GM18511 (cell line): ENCODE measurements at regions not wholly inside any gene's neighbourhood (a gene's known extent, or its start where the extent isn't known, plus 50 kb on each side); places are given as distances from the start of the nearest gene placed in this dataset.
"Not testable (repeated sequence)": the region's sequence is repeated elsewhere in the genome, so short reads cannot be mapped to it uniquely, and the experiment has no call there.

Experiments
- ATAC-seq: cut with Tn5 transposase; IDR thresholded peaks from one replicate; pipeline ENCODE4 v1.9.1; 2021; ENCODE audit warnings: mild to moderate bottlenecking, moderate library complexity; ENCODE audit not compliant: unreplicated experiment

GRCh38 chr4:188282471-188283232 lies 143.4 kb downstream of the TRIML1 start:
- ATAC-seq: no peak

DNA sequence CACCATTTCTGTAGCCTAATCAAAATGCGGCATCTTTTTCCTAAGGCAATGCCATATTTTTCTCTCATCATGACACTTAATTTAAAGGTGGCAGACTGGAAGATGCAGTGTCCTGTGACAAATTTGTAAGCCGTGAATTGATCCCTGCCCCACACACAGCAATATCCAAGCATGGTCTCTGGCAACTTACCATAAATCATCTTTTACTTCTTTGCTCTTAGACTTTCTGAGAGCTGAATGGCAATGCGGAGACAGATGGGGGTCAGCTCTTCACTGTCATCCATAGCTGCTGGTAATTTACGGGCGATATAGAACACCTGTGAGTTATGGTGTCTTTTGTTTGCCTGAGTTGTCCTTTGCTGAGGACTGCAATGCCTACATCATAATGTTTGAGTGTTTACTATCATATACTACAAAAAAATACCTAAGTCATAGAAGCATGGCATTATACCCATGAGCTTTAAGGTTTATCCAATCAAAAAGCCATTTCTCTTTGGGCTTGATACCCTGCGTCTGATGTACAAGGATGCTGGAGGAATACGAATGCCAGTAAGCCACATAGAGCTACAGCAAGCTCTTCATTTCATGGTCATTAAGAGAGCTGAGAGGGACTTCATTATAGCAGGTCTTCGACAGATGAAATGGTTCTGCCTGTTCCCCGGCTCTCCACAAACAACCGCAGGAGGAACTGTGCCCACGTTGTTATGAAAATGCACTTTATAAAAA lies 148.1 kb downstream of the TRIML1 start:
- ATAC-seq: no peak

DNA sequence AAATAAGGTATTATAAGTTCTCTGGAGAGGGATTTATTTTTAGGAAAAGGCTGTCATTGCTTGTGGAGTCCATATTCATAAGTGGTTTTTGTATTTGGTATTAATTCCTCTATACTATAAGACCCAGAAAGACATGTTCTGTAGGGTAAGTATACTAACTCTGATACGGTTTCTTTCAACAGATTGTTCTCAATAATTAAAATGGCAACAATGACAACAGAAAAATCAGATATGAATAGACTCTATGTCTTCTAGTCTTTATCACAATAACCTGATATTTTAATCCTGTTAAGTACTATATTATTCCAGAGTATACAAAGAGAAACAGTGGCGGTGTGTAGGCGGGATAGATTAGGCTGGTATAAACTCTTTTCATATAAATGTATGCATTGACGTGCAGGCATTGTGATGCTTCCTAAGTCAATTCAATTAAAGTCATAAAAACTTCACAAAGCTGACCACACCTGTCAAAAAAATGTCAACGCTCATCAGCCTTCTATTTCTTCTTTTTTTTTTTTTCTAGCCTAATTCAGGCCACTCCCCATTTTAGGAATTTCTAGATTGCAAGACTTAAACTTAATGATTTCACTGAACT lies 150.4 kb downstream of the TRIML1 start:
- ATAC-seq: no peak

GRCh38 chr4:188295899-188296298 lies 156.7 kb downstream of the TRIML1 start:
- no peak for ATAC-seq

- no peak for ATAC-seq
These were observed 157.1 kb downstream of the TRIML1 start for GRCh38 chr4:188296331-188296730.

- ATAC-seq: no peak
These were observed 158.6 kb downstream of the TRIML1 start for GRCh38 chr4:188297873-188298272.

DNA sequence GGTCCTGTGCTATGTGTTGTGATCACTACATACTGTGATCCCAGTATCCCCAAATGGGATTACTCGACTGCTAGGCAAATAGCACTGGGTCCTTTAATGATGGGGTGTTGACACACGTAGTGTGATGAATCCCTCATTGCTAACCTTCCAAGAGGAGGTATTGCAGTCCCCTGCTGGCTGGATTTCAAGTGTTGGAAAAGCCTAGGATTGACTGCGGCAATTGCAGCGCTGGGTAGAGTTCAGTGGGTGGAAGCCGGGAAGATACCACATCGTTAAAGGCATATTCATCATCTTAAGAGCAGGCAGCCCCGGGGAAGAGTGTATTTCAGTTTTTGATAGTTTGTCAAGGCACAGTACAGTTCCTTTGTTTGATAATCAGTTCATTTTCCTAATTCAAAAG lies 159.9 kb downstream of the TRIML1 start:
- ATAC-seq: no peak

DNA sequence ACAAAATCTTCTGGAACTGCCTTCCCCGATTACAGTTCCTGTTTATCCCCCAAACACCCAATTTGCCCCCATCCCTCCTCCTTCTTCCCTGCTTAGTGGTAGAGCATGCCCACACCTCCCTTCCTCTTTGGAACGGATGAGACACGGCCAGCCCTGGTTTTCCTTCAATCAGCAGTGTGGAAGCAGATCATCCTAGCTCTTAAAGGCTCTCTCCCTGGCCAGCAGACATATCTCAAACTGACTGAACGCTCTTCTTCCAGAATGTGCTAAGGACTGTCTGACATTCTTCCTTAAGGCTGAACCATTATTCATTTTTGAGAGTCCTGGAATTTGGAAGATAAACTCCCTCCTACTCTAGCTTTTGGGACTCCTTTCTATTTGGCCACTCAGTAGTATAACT lies 161.1 kb downstream of the TRIML1 start:
- no peak for ATAC-seq

- no peak for ATAC-seq
These were observed 166.4 kb downstream of the TRIML1 start for GRCh38 chr4:188305690-188306089.

DNA sequence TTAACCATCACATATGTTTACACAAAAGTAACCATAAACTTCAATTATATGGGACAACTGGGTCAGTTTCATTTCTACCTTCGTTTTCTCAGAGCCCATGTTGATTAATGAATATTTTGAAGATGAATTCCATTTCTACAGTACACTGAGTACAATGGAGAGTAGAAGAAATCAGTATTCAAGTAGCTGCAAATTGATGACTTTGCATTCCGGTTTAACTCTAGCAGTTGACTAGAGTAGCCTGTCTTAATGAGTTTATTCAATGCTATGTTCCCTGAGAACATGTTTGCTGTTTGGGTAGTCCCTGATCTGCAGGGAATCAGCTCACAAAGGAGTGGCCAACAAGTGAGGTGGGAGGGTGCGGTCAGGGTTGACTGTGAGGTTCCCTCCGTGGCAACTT lies 168.3 kb downstream of the TRIML1 start:
- ATAC-seq: no peak

DNA sequence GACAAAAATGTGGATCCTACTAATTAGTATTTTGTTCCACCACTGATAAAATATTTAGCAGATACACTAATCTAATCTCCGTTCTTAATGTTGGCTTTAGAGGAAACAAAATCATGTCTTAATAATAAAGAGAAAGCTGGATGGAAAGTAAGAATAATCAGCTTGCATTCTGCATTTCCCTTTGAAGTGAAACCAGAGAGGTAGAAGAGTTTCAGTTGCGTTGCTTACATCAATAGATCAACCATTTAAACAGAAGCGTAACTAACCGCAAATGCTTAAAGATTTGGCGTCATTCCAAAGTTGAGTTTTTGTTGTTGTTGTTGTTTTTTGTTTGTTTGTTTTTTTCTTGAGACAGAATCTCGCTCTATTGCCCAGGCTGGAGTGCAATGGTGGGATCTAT lies 168.9 kb downstream of the TRIML1 start:
- ATAC-seq: no peak

DNA sequence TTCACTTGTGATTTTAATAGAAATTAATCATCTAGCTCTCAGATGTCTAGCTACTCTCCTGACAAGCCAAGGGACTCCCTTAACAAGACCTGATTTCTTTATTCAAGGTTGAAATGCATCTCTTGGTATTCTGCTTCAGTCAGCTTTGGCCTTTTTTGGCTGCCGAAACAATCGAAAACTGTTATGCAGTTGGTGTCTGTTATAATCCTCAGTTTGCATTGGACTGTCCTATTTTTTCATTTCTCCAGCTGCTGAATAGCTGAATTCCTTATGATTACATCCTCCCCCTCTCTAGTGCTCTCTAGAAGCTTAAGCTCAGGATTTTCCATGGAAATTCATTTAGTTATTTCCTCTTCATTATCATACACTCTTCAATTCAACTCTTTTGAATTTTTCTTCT lies 177.2 kb downstream of the TRIML1 start:
- no peak for ATAC-seq

DNA sequence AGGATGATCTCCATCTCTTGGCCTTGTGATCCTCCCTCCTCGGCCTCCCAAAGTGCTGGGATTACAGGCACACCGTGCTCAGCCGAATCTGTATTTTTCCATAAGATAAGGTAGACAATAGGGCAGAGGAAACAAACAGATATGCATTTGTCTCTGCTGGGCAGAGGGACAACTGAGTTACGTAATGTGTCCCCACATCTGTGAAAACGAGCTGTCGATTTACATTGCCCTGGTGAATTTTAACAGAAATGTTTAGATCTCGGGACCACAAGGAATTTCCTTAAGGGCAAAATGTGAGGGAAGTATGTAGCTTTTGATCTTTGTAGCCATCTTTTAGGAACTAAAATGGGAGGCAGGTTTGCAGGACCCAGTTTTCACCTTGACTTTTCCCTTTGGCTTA lies 189.7 kb downstream of the TRIML1 start:
- ATAC-seq: no peak

GRCh38 chr4:188329521-188329920 lies 190.3 kb downstream of the TRIML1 start:
- no peak for ATAC-seq

DNA sequence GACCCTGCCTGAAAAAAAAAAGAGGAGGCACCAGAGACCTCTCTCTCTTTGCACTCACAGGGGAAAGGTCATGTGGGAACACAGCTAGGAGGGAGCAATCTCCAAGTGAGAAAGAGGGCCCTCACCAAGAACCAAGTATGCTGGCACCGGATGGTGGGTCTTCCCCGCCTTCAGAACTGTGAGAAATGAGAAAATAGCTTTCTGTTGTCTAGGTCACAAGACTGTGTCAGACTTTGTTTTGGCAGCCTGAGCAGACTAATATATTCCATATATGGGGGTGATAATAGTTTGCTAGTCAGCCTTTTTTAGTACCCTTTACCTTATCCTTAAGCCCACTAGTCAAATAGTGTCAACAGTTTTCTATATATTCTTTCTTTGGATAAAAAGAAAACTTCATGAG lies 193.0 kb downstream of the TRIML1 start:
- no peak for ATAC-seq

DNA sequence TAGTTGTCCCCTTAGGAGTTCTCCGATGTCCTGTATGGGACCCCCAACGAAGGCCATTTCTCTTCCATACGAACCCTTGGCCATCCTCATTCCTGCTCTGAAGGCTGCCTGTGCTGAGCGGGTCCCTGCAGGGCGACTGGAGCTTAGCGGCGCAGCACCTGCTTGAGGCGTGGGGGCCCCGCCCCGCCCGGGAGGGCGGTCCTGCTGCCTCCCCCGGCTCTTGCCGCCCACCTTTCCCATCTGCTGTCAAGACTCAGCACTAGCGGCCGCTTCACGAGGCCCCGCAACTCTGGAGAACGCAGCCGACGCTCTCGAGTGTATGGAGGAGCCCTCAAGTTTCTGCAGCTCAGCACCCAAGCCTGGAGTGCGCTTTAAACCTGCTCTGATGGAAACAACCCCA lies 197.7 kb downstream of the TRIML1 start:
- ATAC-seq: no peak

DNA sequence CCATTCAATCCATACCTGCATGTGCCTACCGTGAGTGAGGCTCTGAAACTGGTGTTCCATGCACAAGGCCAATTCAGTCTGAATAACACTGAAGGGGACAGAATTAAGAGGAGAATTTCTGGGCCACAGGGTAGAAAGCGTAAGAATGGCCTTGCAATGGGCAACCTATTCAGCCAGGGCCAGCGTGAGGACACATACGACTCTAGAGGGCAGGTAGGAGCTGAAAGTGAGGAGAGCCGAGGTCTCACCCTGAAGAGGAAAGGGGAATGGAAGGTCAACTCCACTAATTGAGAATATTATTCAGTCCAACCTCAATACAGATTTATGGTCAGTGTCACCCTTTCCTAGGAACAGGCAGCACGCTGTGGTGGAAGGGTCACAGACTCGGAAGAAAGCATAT lies 202.2 kb downstream of the TRIML1 start:
- ATAC-seq: no peak

DNA sequence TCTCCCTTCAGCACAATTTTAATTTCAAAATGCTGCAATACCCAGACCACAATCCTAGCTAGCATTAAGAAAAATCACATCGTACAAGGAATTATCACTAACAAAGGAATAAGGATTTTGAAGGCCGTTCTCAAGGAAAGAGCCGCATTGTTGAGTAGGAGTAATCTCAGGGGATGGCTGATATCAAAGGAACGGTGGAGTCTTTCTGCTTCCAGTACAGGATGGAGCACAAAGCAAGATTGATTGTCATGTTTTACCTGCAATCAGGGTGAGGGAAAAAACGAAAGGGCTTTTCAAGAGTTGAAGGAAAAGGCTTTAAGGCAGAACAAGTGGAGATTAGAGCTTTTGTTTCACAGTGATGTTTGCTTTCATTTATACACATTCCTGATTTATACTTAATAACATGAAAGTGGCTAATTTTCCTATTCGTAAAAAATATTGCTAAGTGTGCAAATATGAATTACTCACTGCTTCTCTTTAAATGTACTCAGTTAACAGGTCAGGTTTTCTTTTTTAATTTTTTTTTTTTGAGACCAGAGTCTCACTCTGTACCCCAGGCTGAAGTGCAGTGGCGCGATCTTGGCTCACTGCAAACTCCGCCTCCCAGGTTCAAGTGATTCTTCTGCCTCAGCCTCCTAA lies 207.0 kb downstream of the TRIML1 start:
- ATAC-seq: no peak

DNA sequence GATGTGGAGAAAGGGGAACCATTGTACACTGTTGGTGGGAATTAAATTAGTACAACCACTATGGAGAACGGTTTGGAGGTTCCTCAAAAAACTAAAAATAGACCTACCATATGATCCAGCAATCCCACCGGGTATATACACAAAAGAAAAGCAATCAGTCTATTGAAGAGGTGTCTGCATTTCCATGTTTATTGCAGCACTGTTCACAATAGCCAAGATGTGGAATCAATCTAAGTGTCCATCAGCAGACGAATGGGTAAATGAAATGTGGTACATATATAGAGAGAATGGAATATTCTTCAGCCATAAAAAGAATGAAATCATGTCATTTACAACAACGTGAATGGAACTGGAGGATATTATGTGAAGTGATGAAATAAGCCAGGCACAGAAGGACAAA lies 208.1 kb downstream of the TRIML1 start:
- no peak for ATAC-seq

DNA sequence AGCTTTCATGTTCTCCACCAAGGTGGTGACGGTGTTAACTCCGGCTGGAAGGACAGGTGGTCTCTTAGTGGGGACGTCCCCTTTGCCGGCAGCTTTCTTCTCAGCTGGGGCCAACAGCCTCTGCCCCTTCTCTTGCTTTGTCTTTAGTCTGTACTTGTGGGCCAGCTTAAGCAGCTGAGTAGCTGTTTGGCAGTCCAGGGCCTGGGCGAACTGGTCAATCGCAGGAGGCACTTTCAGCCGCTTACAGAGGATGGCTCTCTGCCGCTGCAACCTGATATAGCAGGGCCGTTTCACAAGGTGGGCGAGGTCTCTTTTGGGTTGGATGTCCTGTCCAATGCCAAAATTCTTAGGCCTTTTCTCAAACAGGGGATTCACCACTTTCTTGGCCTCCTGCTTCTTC lies 210.3 kb downstream of the TRIML1 start:
- not testable (repeated sequence) for ATAC-seq

DNA sequence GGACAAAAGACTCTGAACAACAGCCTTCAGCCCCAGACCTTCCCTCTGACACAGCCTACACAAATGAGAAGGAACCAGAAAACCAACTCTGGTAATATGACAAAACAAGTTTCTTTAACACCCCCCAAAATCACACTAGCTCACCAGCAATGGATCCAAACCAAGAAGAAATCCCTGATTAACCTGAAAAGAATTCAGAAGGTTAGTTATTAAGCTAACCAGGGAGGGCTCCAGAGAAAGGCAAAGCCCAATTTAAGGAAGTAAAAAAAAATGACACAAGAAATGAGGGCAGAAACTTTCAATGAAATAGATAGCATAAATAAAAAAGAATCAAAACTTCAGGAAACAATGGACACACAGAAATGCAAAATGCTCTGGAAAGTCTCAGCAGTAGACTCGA lies 224.0 kb downstream of the TRIML1 start:
- no peak for ATAC-seq

DNA sequence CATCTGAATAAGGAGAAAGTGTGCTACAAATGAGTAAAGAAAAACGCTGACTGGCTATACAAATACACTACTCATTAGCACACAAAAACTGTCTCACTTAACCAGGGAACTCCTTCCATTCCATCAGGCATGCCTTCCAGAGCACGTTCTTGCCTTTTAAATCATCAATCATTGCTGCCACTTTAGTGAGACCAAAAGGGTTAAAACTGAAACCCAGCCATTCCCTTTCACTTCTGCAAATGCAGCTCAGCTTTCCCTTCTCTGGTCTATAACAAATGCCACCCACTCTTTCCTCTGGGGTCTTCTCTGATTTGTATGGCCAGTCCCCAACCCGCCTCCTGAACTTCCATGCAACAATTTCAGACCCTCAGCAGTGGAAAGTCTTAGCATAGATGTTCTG lies 231.5 kb downstream of the TRIML1 start:
- no peak for ATAC-seq
